CD4-positive, alpha-beta T cell treated with Interleukin-2 at 100 ng/mL for 4 hours (primary cell): ENCODE measurements at regions not wholly inside any gene's neighbourhood (a gene's known extent, or its start where the extent isn't known, plus 50 kb on each side); places are given as distances from the start of the nearest gene placed in this dataset.
"Not testable (repeated sequence)": the region's sequence is repeated elsewhere in the genome, so short reads cannot be mapped to it uniquely, and the experiment has no call there.

ENCODE experiments used
- DNase-seq: peaks from one replicate; pipeline ENCODE4 v3.0.0-alpha.2; 2020; ENCODE audit warnings: low spot score

DNA sequence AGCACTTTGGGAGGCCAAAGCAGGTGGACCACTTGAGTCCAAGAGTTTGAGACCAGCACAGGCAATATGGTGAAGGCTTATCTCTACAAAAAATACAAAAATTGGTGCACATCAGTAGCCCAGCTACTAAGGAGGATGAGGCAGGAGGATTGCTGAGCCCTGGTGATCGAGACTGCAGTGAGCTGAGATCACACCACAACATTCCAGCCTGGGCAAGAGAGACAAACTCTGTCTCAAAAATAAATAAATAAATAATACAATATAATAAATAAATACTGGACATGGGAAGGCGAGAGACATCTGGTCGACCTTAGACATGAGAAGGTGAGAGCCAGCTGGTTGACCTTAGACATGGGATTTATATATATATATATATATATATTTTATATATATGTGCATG, 119.8 kb upstream of the SLC38A4 start:
- DNase-seq: no peak

DNA sequence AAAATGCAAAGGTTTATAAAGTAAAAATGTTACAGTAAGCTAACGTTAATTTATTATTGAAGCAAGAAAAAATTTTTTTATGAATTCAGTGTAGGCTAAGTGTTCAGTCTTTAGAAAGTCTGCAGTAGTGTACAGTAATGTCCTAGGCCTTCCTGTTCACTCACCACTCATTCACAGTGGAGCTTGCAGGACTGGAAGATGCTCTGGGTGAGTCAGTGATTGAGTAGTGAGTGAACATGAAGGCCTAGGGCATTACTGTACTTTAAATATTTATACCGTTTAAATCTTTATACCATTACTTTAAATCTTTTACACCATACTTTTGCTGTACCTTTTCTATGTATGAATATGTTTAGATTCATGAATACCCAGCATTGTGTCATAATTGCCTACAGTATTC, 120.3 kb upstream of the SLC38A4 start:
- no peak for DNase-seq

DNA sequence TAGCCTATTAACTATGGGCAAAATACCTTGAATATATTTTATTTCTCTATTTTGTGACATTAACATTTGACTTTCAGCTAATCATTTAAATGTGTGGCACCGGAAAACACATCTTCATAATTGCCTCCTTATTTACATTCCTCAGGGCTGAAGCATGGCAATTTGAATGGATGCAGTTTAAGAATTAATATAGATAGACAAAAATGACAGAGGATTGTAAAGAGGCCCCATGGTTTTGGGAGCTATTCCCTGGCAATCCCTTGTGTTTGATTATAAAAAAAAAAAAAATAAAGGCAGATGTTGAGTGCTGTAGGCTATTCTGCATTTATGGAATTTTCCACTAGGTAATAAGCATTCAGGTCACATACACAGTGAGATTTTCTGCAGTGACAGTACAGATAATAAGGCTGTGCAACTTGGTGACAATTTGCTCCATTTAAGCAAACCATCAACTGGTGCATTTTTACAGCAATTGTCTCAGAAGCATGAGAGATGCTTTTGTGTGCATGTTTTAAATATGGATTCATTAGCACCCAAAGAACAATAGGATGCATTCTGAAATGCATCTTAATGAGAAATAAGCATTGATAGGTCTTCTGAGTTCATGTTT, 123.2 kb upstream of the SLC38A4 start:
- no peak for DNase-seq

DNA sequence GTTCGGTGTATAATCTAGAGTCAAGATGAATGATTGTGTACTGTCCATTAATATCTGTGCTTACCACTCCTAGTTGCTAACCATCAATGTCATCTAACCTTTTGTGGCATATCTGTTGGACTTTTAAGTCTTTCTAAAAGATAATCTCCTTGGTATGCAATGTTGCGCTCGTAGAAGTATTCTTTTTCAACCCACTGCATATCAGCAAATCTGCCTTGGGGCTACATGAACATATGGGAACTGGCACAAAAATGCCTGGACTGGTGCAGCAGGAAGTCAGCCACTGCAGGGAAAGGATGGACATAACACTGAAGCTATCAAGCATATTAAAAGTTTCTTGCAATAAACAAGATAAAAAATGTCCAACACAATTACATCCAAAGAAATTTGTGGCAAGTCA, 124.3 kb upstream of the SLC38A4 start:
- no peak for DNase-seq

DNA sequence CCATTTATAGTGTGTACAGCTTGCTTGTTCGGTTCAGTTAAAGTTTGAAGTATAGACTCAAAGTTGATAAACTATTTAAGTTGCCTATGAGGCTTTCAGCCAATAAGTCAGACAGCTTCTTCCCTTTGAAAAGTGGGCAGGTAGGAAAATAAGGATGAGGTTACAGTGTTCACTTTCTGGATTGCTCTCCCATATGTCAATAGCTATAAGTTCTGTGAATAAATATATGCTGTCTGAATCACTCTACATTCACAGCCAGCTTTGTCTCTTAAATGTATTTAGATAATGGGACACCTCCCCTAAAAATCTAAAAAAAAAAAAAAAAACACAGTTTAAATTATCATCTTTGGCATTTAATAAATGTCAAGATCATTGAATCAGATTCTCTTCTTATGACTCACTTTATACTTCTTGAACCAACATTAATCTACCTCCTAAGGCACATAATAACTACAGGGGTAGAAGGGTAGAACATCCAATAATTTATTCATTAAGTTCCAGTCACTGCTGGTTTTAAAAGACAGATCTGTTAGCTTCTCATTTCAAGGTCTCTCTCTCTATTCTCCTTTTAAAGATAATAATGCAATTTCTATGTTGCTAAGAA, 126.4 kb upstream of the PCED1B start:
- no peak for DNase-seq

DNA sequence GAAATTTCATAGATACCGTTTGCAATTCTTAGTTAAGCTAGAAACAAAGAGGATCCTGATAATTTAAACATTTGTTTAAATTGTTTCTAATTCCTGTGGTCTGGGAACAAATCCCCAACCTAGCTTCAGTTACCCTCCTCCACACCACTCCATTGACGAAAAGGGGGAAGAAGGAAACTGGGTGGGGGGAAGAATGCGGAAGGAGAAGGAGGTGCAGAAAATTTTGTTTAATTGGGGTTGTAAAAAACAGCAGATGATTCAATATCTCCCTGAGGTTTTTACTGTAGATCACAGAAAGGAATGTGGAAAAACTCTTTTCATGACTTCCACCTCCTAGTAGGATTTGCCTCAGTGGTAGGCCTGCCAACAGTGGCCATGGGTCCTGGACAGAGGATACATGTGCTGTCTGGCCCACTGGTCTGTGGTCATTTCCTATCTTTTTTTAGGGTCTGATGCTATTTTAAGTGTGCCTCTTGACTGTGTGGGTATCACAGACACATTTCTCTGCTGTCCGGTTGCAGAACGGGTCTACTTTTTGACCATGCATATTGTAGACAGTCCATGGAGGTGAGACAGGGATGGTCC, 122.9 kb upstream of the PCED1B start:
- DNase-seq: no peak

DNA sequence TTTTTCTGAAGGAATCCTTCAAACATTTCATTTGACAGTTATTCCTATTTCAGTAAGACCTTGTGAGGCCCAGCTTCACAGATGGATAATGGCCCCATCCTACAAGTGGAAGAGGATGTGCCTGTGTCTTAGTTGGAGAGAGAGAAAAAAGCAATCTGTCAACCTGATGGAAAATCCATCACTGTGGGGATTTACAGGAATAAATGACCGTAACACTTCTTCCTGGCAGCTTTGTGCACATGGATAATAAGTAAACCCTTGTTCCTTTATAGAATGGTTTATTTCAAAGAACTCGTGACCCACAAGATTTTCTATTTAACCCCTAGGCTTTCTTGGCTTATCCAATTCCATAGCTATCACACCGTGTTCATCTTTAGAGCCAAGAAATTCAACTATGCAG, 121.4 kb upstream of the PCED1B start:
- no peak for DNase-seq

DNA sequence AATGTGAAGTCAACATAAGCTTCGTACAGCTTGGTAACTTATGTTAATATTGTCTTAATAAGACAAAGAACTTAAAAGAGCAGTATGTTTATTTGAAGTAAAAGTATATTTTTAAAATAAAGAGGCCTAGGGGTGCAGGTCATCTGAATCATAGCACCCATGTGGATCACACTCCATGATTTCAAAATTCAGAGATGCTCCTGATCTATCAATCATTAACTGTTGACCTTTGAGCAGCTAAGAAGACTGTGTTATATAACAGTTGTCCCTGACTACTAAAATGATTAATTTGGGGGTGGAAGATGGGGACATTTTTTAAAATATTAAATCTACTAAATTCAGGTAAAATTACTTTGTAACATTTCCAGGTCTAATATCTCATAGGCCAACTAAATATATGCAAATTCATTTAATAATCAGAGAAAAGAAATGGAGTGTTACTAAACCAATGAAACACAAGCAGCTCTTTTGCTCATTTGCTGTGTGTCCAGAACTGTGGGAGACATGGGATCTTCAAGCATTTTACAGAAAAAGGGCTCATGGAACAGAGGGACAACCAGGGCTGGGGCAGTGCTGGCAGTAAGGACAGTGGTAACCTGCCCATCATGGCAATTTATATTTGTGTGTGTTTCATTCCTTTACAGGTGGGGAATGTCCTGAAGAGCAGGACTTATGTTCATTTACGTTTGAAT, 120.7 kb upstream of the PCED1B start:
- no peak for DNase-seq

DNA sequence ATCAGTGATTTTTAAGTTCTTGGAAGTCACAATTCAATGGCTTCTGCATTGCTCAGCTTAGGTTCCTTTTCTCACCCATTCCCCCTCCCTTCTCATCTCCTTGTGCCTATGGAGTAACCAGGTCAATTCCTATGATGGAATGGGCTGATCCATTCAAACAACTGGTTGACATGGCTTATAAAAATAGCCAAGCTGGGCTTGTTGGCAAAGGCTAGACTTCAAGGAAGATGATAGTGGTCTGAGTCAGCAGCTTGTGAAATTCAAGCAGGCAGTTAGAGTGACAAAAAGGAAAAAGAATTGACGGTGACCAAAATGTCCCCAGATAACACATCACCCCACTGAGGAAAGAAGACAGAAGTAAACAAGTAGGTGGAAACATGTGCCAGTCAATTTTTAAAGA, 119.9 kb upstream of the PCED1B start:
- DNase-seq: no peak

DNA sequence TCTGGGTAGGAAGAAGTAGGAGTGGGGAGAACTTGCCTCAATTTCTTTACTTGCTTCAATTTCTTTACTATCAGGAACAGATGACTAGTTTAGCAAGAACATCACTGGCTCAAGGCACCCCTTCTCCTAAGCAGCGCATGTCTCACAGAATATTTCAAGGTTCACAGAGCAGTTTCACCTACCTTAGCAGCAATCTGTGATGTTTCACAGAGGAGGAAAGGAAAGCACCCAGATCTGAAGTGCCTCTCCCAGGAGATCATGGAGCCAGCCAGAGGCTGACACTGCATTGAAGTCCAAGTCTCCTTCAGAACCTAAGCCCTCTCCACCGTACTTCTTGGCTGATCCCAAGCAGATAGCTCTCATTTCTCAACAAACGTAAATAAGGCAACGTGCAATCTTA, 118.7 kb upstream of the PCED1B start:
- DNase-seq: no peak

DNA sequence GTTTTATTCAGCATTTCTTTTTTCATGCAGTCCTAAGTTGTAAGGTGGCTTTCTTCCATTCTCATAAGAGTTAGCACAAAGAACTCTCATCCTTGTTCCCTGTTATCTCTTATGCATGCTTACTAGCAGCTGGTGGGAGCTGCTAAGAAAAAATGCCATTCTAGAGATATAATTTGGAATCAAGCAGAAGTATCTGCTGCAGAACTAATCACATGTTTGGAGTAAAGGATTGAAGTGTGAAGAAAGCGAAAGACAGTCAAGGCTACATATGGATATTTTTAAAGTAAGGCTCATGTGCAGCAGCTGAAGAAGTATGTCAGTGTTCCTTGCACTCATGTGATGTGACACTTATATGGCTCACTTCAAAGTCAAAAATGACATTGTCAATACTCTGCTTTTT, 116.2 kb upstream of the PCED1B start:
- no peak for DNase-seq

DNA sequence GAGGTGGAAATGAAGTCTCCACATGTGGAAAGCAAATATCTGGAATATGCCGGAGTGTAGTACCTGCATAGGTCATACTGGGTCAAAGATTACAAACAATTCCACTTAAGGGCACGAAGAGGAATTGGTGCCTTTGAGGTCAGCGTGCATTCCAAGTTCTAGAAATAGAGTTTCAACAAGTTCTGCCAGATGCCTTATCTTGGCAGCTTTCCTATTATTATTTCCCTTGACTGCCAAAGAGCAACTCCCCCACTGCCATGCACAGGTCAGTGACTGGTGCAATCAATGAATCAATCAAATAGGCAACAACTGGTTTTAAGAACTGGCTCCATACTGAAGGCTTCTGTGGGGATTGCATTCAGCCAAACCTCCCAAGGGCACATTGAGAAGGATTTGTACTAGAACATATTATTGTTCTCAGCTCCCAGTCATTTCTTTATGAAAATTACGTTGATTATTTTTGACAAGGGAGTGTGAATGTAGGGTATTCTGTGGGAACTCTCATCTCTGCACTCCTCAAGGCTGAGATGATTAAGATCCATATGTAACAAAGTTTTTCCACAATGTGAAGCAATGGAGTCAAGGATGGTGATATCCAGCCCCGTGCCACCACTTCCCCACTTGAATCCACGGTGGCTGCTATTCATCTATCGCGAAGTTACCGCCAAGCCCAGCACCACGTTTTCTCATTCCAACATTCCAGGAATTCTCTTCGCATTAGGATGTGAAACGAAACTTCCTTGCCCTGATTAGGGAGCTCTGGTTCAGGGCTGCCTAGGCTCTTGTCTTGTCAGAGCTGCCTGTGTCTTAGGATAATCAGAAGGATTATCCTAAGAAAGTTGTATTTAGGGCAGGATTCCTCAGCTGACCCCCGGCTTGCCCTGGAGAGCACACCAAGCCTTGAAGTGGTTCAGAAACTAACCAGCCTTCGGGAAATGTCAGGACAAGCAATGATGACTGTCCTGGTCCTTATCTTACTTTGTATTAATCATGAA, 115.1 kb upstream of the PCED1B start:
- DNase-seq: no peak

DNA sequence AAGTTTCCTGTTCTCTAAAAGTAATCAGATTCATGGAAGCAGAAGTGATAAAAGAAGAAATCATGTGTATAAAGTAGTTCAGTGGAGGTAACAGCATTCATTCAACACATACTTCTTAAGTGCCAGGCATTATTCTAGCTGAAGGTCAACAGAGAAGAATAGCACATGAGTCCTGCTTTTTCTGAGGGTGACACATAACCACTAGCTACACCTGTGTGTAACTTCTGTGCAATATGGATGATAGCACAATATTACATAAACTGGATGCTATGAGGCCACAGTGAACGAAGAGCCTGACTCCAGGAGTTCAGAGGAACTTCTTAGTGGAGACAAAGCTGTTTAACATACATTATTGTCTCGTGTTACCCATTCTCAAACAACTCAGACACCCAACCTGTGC, 114.3 kb upstream of the PCED1B start:
- DNase-seq: no peak

DNA sequence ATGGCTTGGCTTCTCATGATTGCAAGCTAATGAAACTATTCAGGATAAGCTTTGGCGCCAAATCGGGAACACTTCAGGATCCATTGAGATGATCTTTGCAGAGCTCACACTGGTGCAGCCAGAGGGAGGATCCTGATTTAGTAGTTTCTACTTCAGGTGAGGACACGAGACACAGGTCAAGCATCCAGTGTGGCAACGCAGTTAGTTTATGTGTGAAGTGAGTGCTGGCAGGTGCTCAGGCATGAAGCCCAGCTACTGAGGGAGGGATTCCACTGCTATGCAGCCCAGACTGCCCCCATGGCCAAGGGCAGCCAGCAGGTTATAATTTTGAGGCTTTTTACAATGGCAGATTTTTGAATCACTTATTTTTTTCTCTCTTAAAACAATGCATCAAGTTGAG, 113.5 kb upstream of the PCED1B start:
- no peak for DNase-seq

DNA sequence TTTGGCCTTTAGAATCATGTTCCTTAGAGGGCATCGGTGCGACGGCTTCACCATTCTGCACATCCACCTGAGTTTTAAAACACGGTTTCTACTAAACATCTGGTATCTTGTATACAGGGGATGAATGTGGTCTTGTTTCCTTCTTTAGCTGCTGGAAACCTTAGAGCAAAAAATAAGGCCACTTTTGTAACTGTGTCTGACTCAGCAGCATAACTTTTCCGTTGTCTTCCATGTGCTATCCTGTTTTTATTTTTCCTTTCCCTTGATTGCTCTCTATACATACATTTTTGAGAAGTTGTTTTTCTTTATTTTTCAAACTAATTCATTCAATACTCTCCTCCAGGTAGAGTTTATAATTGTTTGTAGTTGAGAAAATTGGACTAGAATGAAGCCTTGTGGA, 108.8 kb upstream of the PCED1B start:
- no peak for DNase-seq

DNA sequence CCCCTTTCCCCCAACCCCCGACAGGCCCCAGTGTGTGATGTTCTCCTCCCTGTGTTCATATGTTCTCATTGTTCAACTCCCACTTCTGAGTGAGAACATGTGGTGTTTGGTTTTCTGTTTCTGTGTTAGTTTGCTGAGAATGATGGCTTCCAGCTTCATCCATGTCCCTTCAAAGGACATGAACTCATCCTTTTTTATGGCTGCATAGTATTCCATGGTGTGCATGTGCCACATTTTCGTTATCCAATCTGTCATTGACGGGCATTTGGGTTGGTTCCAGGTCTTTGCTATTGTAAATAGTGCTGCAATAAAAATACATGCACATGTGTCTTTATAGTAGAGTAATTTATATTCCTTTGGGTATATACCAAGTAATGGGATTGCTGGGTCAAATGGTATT, 105.5 kb upstream of the PCED1B start:
- DNase-seq: not testable (repeated sequence)

DNA sequence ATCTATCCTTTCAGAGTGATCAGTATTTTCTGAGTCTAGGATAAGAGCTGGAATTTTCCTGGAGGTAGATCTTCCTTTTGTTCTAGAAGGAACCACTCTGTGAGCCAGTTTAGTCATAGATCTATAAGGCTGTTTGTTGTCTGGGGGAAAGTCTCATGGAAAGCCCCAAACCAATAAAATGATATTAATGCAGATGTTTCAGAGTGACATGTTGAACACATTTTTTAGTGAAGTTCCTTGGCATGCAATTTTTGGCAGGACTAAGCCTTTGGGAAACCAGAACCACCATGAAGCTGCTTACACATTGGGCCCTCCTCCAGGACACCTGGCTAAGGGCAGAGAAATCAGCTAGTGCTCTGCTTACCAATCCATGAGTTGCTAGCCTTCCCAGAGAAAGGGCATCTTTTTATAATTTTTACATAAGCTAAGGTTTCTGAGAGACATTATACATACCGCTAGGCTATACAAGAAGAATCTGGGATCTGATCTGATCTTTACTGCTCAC, 101.5 kb upstream of the PCED1B start:
- no peak for DNase-seq

DNA sequence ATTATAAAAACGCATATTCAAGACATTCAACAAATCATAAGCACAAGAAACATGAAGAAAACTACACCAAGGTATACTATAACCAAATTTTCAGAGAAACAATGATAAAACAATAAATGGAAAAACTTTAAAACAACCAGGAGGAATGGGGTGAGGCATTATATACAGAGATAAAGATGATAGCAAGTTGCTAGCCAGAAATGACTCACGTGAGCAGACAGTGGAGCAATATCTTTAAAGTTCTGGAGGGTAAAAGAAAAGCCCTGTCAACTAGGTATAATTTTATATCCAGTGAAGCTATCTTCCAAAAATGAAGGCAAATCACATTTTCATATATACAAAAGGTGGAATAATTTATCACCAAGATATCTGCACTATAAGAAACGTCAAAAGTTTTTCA, 97.8 kb upstream of the PCED1B start:
- no peak for DNase-seq

DNA sequence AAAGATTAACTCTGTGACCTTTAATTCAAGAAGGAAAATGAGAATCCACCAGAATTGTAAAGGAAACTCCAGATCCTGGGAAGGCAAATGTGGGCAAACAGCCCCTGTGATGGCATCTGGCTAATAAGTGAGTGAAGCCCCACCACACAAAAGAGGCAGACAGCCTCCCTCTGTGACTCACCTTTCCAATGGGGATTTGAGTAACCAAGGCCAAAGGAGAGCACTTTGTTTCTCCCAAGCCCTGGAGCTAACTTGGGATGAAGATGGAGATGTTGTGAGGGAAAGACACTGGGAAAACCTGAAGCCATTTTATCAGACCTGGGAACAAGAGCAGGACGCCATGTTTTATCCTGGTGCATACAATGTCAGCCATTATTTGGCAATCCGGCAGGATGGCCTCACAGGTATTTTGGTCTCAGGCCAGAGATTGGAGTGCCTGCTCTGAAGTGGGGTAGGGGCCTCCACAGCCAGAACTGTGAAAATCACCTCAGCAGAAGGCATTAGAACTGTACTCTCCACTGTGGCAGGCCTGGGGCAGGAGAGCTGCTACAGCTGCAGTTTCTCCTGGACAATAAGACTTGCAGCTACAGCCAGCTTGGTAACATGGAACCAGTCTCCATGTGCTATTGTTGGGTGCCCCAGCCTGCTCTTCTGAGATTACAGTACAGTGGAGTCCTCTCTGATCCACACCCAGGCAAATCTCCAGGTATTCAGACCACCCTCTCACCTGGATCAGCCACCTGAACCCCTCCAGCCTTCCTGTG, 96.6 kb upstream of the PCED1B start:
- DNase-seq: no peak

DNA sequence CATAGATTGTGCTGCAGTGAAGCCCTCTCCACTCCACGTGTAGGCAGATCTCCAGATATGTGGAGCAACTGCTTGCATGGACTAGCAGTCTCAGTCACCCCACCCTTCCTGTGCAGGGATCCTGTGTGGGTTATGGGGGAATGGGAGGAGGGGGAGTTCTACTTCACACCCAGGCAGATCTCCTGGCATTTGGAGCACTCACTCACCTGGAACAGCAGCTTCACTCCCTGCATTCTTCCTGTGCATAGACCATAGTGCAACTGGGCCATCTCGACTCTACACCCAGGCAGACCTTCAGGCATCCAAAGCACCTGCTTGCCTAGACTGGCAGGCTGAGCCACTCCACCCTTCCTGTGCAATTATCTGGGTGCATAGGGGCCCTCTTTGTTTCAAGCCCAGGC, 96.0 kb upstream of the PCED1B start:
- no peak for DNase-seq
